B cell (primary cell): ENCODE measurements at regions not wholly inside any gene's neighbourhood (a gene's known extent, or its start where the extent isn't known, plus 50 kb on each side); places are given as distances from the start of the nearest gene placed in this dataset.

Experiments
- ATAC-seq: fragments of 200-7000 bp; cut with Tn5 transposase; one replicate; pipeline ENCODE4 v1.10.0; 2021; ENCODE audit warnings: low read depth, mild to moderate bottlenecking, moderate number of reproducible peaks, moderate library complexity
- CTCF ChIA-PET: fragments of 350-600 bp; sonication (Branson Sonifier 250); formaldehyde crosslinking; loops from one replicate; lab custom pipeline; 2021; ENCODE audit warnings: antibody characterized with exemption, inconsistent platforms; lab: Charles Lee
- POLR2A ChIA-PET: fragments of 350-600 bp; sonication (Branson Sonifier 250); formaldehyde crosslinking; loops from one replicate; lab custom pipeline; 2021; ENCODE audit warnings: antibody characterized with exemption; lab: Charles Lee
- DNase-seq: peaks from one replicate; pipeline ENCODE4 v3.0.0; 2013
- H2AFZ ChIP-seq: 2 replicates; pipeline ENCODE4 v1.6.1; 2012; ENCODE audit warnings: mild to moderate bottlenecking, low read depth, low read length; ENCODE audit not compliant: insufficient read depth, poor library complexity, severe bottlenecking
- H3K27ac ChIP-seq, 2 donors: 1 replicate in 1 of 2; 2 replicates in 1 of 2; pipeline ENCODE4 v1.5.1; 2012 to 2013; ENCODE audit warnings: low read length in 2 of 2, mild to moderate bottlenecking in 2 of 2, moderate library complexity in 1 of 2
- H3K27me3 ChIP-seq, 4 experiments: fragments of 200-600 bp in 1 of 4; sonication (generic) in 1 of 4; replicated peaks in 1 of 4; 1 replicate in 2 of 4; 2 replicates in 2 of 4; pipeline versions ENCODE4 v1.6.1 to v1.7.0; 2013 to 2016; ENCODE audit warnings: low read length in 3 of 4, mild to moderate bottlenecking in 2 of 4, mixed read lengths in 1 of 4, moderate library complexity in 1 of 4; ENCODE audit not compliant: insufficient read depth in 4 of 4, control insufficient read depth in 3 of 4; ENCODE audit errors: control extremely low read depth in 1 of 4
- H3K36me3 ChIP-seq, 2 experiments: replicated peaks in 1 of 2; 1 replicate in 1 of 2; 2 replicates in 1 of 2; pipeline versions ENCODE4 v1.6.1 to v1.7.1; 2013; ENCODE audit warnings: low read length in 1 of 2; ENCODE audit not compliant: insufficient read depth in 2 of 2, control insufficient read depth in 1 of 2; ENCODE audit errors: control extremely low read depth in 1 of 2, extremely low read depth in 1 of 2
- H3K4me1 ChIP-seq, 2 donors: fragments of 200-600 bp in 1 of 2; sonication (generic) in 1 of 2; 1 replicate in 1 of 2; 2 replicates in 1 of 2; pipeline versions ENCODE4 v1.5.1 to v1.6.1; 2013 to 2017; ENCODE audit warnings: low read length in 2 of 2; ENCODE audit not compliant: control insufficient read depth in 2 of 2, insufficient read depth in 2 of 2
- H3K4me2 ChIP-seq: replicated peaks from 2 replicates; pipeline ENCODE3; 2012; ENCODE audit warnings: mild to moderate bottlenecking, low read depth, low read length; ENCODE audit not compliant: poor library complexity, severe bottlenecking
- H3K4me3 ChIP-seq, 5 experiments: fragments of 200-600 bp in 1 of 5; sonication (generic) in 1 of 5; 1 replicate in 3 of 5; 2 replicates in 2 of 5; pipeline versions ENCODE4 v1.5.1 to v1.7.0; 2011 to 2016; ENCODE audit warnings: low read length in 4 of 5, mild to moderate bottlenecking in 4 of 5, low read depth in 2 of 5, control low read depth in 1 of 5, moderate library complexity in 1 of 5; ENCODE audit not compliant: insufficient read depth in 1 of 5; ENCODE audit errors: control extremely low read depth in 1 of 5, extremely low read depth in 1 of 5
- H3K79me2 ChIP-seq: fragments of 200-600 bp; sonication (generic); one replicate; pipeline ENCODE4 v1.6.0; 2016; ENCODE audit warnings: low read length; ENCODE audit not compliant: control insufficient read depth, insufficient read depth
- H3K9ac ChIP-seq: fragments of 200-600 bp; sonication (generic); 2 replicates; pipeline ENCODE4 v1.6.1; 2017; ENCODE audit warnings: mild to moderate bottlenecking, low read length, moderate library complexity
- H3K9me3 ChIP-seq, 3 donors: one replicate each; pipeline versions ENCODE4 v1.6.1 to v1.7.1; 2013; ENCODE audit warnings: low read length in 2 of 3; ENCODE audit not compliant: control insufficient read depth in 2 of 3, insufficient read depth in 1 of 3; ENCODE audit errors: control extremely low read depth in 1 of 3
- H4K20me1 ChIP-seq: 2 replicates; pipeline ENCODE4 v1.6.0; 2012; ENCODE audit warnings: mild to moderate bottlenecking, low read length; ENCODE audit not compliant: insufficient read depth, control insufficient read depth, poor library complexity, severe bottlenecking
- H3K27ac Mint-ChIP-seq: one replicate; pipeline ENCODE4 v1.8.0; 2021; ENCODE audit warnings: mixed read lengths
- H3K27me3 Mint-ChIP-seq: one replicate; pipeline ENCODE4 v1.8.0; 2021; ENCODE audit warnings: mixed read lengths
- H3K4me1 Mint-ChIP-seq: one replicate; pipeline ENCODE4 v1.8.0; 2021; ENCODE audit warnings: mixed read lengths
- H3K4me3 Mint-ChIP-seq: one replicate; pipeline ENCODE4 v1.8.0; 2021; ENCODE audit warnings: mixed read lengths
- H3K9me3 Mint-ChIP-seq: one replicate; pipeline ENCODE4 v1.8.0; 2022; ENCODE audit warnings: mixed read lengths; ENCODE audit not compliant: insufficient read depth
- EZH2 ChIP-seq: IDR thresholded peaks from 2 replicates; pipeline ENCODE4 v1.6.1; 2012; ENCODE audit warnings: borderline replicate concordance, low read depth, mild to moderate bottlenecking, moderate library complexity, low read length; ENCODE audit not compliant: insufficient read depth, poor library complexity, severe bottlenecking
- WGBS: methylation state at CpG from one replicate; pipeline ENCODE4 v1.1.5; 2013; ENCODE audit warnings: missing lambda C conversion rate; ENCODE audit not compliant: insufficient coverage; 5-methylcytosine and 5-hydroxymethylcytosine counted together
- intact Hi-C: fragments of 100-400 bp; cut with micrococcal nuclease; formaldehyde crosslinking; loops from one replicate; pipeline ENCODE4 v1.10.0; 2022
- TF ChIP-seq, protein P1 (sequence below): fragments of 200-600 bp; IDR thresholded peaks from one replicate; pipeline ENCODE4 v1.8.0; 2022; ENCODE audit warnings: antibody characterized with exemption, mild to moderate bottlenecking

DNA sequence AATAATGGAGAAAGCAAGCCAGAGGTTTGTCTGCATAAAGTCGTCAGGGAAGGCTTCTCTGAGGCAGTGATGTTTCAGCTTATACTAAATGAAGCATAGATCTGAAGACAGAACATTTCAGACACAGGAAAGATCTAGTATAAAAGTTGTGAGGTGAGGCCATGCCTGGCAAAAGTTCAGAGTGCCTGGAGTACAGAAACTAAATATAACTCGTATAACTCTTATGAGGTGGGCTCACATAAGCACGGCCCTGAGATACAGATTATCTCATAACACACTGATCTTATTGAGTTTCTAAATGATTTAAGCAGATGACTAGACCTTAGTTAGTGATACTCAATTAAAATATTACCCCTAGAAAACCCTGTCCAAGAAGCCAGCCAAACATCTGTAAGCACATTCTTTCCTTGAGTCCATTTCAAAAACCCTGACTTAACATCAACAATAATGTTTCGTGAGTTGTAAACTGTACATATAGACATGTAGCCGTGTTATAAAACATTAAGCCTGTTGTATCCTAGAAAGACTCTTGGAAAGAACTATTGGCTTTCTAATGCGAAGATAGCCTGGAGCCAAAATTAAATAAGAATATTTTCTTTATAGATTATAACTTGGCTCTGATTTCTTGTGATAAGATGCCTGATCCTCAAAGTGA is 667.6 kb downstream of the TENT5A start:
- no peaks in the 10 kb centered on the region for H3K79me2 ChIP-seq
- no peaks in the 10 kb centered on the region for H4K20me1 ChIP-seq
- Mint-ChIP-seq H3K9me3 (no peaks in the 10 kb centered on the region), H3K4me1 (no peaks in the 10 kb centered on the region), H3K27me3 (no peaks in the 10 kb centered on the region), H3K4me3 (no peak overlapping the region), H3K27ac (no peak overlapping the region)
- H3K4me3 ChIP-seq, result no peak overlapping the region
- no peak overlapping the region for H3K9ac ChIP-seq
- no peaks in the 10 kb centered on the region for H3K9me3 ChIP-seq
- H3K4me2 ChIP-seq, result no peak overlapping the region
- intact Hi-C loops, result no loop called here
- H2AFZ ChIP-seq, result no peak overlapping the region
- ATAC-seq, result no peak
- H3K4me1 ChIP-seq, result no peaks in the 10 kb centered on the region
- no peak for TF ChIP-seq EZH2
- TF ChIP-seq, protein P1, sequence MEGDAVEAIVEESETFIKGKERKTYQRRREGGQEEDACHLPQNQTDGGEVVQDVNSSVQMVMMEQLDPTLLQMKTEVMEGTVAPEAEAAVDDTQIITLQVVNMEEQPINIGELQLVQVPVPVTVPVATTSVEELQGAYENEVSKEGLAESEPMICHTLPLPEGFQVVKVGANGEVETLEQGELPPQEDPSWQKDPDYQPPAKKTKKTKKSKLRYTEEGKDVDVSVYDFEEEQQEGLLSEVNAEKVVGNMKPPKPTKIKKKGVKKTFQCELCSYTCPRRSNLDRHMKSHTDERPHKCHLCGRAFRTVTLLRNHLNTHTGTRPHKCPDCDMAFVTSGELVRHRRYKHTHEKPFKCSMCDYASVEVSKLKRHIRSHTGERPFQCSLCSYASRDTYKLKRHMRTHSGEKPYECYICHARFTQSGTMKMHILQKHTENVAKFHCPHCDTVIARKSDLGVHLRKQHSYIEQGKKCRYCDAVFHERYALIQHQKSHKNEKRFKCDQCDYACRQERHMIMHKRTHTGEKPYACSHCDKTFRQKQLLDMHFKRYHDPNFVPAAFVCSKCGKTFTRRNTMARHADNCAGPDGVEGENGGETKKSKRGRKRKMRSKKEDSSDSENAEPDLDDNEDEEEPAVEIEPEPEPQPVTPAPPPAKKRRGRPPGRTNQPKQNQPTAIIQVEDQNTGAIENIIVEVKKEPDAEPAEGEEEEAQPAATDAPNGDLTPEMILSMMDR, result no peak
- H3K27me3 ChIP-seq, result no peaks in the 10 kb centered on the region
- DNase-seq, result no peak
- ChIA-PET POLR2A (no interaction called here), CTCF (no interaction called here)
- no peaks in the 10 kb centered on the region for H3K36me3 ChIP-seq
- WGBS, result 70% methylated on average over 1 of the region's 6 CpGs
- H3K27ac ChIP-seq, result no peak overlapping the region

GRCh38 chr6:81075974-81076373 is 676.5 kb downstream of the TENT5A start:
- no peak overlapping the region for H3K4me3 Mint-ChIP-seq
- H3K9me3 ChIP-seq, result no peaks in the 10 kb centered on the region
- H3K27me3 Mint-ChIP-seq, result no peaks in the 10 kb centered on the region
- H3K27me3 ChIP-seq, result no peaks in the 10 kb centered on the region
- no peaks in the 10 kb centered on the region for H4K20me1 ChIP-seq
- no peak overlapping the region for H2AFZ ChIP-seq
- DNase-seq (no peak), ATAC-seq (no peak)
- no peaks in the 10 kb centered on the region for H3K36me3 ChIP-seq
- H3K79me2 ChIP-seq, result no peaks in the 10 kb centered on the region
- H3K4me3 ChIP-seq, result no peak overlapping the region
- intact Hi-C loops, result no loop called here
- 88% methylated on average over 1 of the region's 5 CpGs for WGBS
- H3K4me2 ChIP-seq, result no peak overlapping the region
- H3K9ac ChIP-seq, result no peak overlapping the region
- CTCF ChIA-PET, result no interaction called here
- no peaks in the 10 kb centered on the region for H3K9me3 Mint-ChIP-seq
- POLR2A ChIA-PET, result no interaction called here
- H3K27ac ChIP-seq, result no peak overlapping the region
- no peaks in the 10 kb centered on the region for H3K4me1 Mint-ChIP-seq
- H3K4me1 ChIP-seq, result no peaks in the 10 kb centered on the region
- TF ChIP-seq, protein P1, result no peak
- no peak for TF ChIP-seq EZH2
- no peak overlapping the region for H3K27ac Mint-ChIP-seq
